Glutamatergic neuron (in vitro differentiated cells): ENCODE measurements at regions not wholly inside any gene's neighbourhood (a gene's known extent, or its start where the extent isn't known, plus 50 kb on each side); places are given as distances from the start of the nearest gene placed in this dataset.

Source experiments
- DNase-seq: peaks from one replicate; pipeline ENCODE4 v3.0.0; 2022
- H3K27ac Mint-ChIP-seq: one replicate; pipeline ENCODE4 v1.8.0; 2020; ENCODE audit warnings: mild to moderate bottlenecking, mixed read lengths, inconsistent platforms; ENCODE audit not compliant: unreplicated experiment
- H3K27me3 Mint-ChIP-seq: one replicate; pipeline ENCODE4 v1.8.0; 2020; ENCODE audit warnings: mild to moderate bottlenecking, moderate library complexity, mixed read lengths, inconsistent platforms; ENCODE audit not compliant: unreplicated experiment
- H3K36me3 Mint-ChIP-seq: one replicate; pipeline ENCODE4 v1.8.0; 2020; ENCODE audit warnings: mild to moderate bottlenecking, mixed read lengths, inconsistent platforms; ENCODE audit not compliant: unreplicated experiment
- H3K4me1 Mint-ChIP-seq: one replicate; pipeline ENCODE4 v1.8.0; 2020; ENCODE audit warnings: mild to moderate bottlenecking, low read depth, mixed read lengths, inconsistent platforms; ENCODE audit not compliant: unreplicated experiment
- H3K4me3 Mint-ChIP-seq: one replicate; pipeline ENCODE4 v1.8.0; 2020; ENCODE audit warnings: mild to moderate bottlenecking, mixed read lengths, inconsistent platforms; ENCODE audit not compliant: unreplicated experiment
- H3K9me3 Mint-ChIP-seq: one replicate; pipeline ENCODE4 v1.8.0; 2020; ENCODE audit warnings: mild to moderate bottlenecking, moderate library complexity, mixed read lengths, inconsistent platforms; ENCODE audit not compliant: unreplicated experiment
- TF ChIP-seq, protein P1 (sequence below): fragments of 200-600 bp; sonication (generic); IDR thresholded peaks from one replicate; pipeline ENCODE4 v1.5.0; 2021; ENCODE audit not compliant: partially characterized antibody, unreplicated experiment

DNA sequence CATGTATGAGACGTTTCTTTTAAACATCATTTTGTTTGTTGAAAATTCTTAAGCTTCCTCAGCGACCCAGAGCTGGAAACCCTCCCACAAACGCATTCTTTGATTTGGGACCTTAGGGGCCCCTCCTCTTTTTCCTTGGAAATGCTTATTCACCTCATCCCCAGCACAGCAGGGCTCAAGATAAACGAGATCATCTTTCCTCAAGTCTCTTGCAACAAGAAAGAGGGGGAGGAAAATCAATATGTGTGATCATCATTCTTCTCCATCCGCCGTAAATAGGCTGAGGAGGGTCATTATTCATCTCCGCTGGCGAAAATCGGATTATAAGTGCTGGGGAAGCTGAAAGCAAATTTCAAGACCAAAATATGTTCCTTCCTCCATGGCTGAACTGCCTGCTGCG lies 1415.2 kb downstream of the AACS start:
- TF ChIP-seq, protein P1, sequence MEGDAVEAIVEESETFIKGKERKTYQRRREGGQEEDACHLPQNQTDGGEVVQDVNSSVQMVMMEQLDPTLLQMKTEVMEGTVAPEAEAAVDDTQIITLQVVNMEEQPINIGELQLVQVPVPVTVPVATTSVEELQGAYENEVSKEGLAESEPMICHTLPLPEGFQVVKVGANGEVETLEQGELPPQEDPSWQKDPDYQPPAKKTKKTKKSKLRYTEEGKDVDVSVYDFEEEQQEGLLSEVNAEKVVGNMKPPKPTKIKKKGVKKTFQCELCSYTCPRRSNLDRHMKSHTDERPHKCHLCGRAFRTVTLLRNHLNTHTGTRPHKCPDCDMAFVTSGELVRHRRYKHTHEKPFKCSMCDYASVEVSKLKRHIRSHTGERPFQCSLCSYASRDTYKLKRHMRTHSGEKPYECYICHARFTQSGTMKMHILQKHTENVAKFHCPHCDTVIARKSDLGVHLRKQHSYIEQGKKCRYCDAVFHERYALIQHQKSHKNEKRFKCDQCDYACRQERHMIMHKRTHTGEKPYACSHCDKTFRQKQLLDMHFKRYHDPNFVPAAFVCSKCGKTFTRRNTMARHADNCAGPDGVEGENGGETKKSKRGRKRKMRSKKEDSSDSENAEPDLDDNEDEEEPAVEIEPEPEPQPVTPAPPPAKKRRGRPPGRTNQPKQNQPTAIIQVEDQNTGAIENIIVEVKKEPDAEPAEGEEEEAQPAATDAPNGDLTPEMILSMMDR, result no peak
- no peaks in the 10 kb centered on the region for H3K36me3 Mint-ChIP-seq
- no peak overlapping the region for H3K4me3 Mint-ChIP-seq
- peaks cover 6% of the 10 kb centered on the region for H3K9me3 Mint-ChIP-seq
- peaks cover 5% of the 10 kb centered on the region for H3K4me1 Mint-ChIP-seq
- H3K27me3 Mint-ChIP-seq, result no peaks in the 10 kb centered on the region
- DNase-seq, result no peak
- peak overlapping the region; percentile 5 for H3K27ac Mint-ChIP-seq

- TF ChIP-seq, protein P1, result no peak
- Mint-ChIP-seq H3K36me3 (no peaks in the 10 kb centered on the region), H3K27ac (no peak overlapping the region), H3K4me3 (no peak overlapping the region), H3K4me1 (peaks cover 5% of the 10 kb centered on the region), H3K27me3 (no peaks in the 10 kb centered on the region), H3K9me3 (peaks cover 5% of the 10 kb centered on the region)
- DNase-seq, result no peak
These were observed 1416.5 kb downstream of the AACS start for GRCh38 chr12:126481688-126482087.

DNA sequence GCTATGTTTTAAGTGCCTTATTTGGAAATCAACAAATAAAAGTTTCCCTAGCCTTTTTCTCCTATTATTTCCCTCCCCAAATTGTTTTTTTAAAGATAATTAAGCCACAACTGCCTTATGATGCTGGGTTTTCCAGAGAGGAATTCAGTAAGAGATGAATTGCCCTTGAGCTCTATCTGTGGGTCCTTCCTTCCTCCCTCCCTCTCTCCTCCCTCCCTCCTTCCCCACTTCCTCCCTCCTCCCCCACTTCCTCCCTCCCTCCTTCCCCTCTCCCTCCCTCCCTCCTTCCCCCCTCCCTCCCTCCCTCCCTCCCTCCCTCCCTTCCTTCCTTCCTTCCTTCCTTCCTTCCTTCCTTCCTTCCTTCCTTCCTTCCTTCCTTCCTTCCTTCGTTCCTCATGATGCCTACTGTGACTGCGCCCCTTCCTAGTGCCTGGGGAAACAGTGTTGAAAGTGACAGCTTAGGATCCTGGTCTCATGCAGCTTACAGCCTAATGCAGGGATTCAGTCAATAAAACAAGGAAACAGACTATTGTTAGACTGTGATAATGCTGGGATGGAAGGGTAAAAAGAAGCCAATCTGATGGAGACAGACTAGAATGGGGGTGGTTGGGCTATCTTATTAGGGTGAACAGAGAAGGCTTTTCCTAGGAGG lies 1417.1 kb downstream of the AACS start:
- H3K9me3 Mint-ChIP-seq, result no peaks in the 10 kb centered on the region
- H3K4me3 Mint-ChIP-seq, result no peak overlapping the region
- H3K27me3 Mint-ChIP-seq, result no peaks in the 10 kb centered on the region
- no peak for DNase-seq
- TF ChIP-seq, protein P1, result no peak
- no peak overlapping the region for H3K27ac Mint-ChIP-seq
- no peaks in the 10 kb centered on the region for H3K36me3 Mint-ChIP-seq
- H3K4me1 Mint-ChIP-seq, result peaks cover 5% of the 10 kb centered on the region

GRCh38 chr12:126483145-126484068 lies 1418.2 kb downstream of the AACS start:
- Mint-ChIP-seq H3K4me1 (peaks cover 5% of the 10 kb centered on the region), H3K9me3 (no peaks in the 10 kb centered on the region), H3K4me3 (no peak overlapping the region), H3K36me3 (no peaks in the 10 kb centered on the region), H3K27ac (no peak overlapping the region), H3K27me3 (no peaks in the 10 kb centered on the region)
- no peak for DNase-seq
- TF ChIP-seq, protein P1, result no peak

- DNase-seq, result no peak
- no peaks in the 10 kb centered on the region for H3K36me3 Mint-ChIP-seq
- H3K27me3 Mint-ChIP-seq, result no peaks in the 10 kb centered on the region
- no peak overlapping the region for H3K4me3 Mint-ChIP-seq
- H3K27ac Mint-ChIP-seq, result no peak overlapping the region
- TF ChIP-seq, protein P1, result no peak
- peaks cover 3% of the 10 kb centered on the region for H3K9me3 Mint-ChIP-seq
- no peaks in the 10 kb centered on the region for H3K4me1 Mint-ChIP-seq
These were observed 1422.3 kb downstream of the AACS start for GRCh38 chr12:126487431-126487980.
